RPMI7951 (cell line): ENCODE measurements at regions not wholly inside any gene's neighbourhood (a gene's known extent, or its start where the extent isn't known, plus 50 kb on each side); places are given as distances from the start of the nearest gene placed in this dataset.

Source experiments
- DNase-seq: peaks from one replicate; pipeline ENCODE4 v3.0.0-alpha.2; 2012; ENCODE audit warnings: low read depth

DNA sequence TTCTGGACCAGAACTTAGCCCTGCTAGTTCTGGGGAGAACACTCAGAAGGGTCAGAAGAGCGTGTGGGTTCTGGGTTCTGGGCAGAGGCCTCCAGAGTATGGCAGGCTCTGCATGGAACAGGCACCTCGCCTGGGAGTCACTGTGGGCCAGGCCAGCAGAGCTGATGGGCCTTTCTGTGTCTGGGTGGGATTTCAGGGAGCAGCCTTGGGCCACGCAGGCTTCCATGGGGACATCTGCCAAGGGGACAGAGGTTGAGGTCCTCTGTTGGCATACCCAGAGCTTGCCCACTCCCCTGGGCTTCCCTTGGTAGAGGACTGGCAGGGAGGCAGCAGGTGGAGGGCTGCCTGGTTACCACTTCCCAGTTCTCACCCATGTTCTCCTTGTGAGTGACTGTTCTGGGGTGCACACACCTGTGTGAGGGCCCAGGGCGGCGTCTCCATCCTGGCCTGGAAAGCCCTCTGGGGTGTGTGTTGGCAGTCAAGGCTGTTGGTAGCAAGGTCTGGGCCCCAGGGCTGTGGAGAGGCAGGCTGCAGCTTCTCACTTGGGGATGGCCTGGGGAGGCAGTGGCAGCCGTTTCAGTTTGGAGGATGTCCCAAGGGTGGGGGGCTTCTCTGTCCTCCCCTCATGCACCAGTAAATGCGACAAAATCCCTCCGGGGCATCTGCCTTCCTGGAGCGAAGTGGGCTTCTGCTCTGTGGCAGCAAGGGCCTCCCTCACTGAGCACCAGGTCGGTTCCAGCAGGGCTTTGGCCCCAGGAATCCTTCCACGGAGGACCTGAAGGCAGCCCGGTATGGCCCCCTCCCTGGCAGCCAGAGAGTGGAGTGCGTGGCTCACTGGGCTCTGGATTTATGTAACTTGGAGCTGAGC lies 74.6 kb upstream of the HDAC4 start:
- DNase-seq = no peak

DNA sequence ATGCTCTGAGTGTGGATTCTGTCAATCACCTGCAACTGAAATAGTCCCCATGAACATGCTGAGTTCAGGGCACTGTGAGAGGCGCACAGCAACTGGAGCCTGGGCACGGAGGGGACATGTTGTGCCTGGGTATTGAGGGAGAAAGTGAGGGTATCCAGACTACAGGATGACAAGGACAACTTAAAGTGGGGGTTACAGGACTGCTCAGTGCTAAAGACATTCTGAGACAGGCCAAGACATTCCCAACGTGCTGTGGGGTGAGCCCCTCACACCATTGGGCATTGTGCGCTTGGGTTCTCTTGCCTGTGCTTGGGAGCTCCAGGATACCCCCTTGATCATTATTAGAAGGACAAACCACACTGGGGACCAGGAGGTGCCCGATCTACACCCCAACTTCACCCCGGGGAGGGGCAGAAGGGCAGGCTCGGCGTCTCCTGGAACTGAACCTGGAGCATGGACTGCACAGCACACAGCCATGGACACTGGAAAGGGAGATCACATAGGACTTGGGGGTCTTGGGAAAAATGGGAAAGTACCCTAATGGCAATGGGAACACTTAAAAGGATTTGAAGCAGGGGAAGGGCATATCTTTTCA lies 72.5 kb upstream of the HDAC4 start:
- no peak for DNase-seq

DNA sequence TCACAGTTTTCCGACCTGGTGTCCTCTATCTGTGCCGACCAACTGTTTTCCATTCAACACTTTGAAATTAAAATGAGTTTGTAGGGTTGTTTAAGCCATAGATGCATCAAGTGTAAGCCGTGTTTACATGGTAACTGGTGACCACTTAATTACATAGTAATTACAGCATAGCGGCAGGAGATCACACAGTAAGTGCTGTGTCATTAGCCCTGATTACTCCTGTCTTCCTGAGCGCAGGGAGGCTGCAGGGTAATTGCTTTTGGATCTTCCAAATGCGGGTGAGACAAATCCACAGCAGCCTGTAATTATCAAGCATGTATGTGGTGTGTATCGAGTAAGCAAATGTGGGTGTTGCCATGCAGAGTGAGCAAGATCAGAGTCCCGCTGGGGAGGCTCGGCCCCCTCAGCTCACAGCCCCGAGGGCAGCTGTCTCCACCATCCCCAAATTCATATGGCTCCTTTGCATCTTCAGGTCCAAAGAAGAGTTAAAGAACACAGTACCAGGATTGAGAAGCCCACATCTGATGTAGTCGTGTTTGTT lies 71.5 kb upstream of the HDAC4 start:
- DNase-seq = no peak

DNA sequence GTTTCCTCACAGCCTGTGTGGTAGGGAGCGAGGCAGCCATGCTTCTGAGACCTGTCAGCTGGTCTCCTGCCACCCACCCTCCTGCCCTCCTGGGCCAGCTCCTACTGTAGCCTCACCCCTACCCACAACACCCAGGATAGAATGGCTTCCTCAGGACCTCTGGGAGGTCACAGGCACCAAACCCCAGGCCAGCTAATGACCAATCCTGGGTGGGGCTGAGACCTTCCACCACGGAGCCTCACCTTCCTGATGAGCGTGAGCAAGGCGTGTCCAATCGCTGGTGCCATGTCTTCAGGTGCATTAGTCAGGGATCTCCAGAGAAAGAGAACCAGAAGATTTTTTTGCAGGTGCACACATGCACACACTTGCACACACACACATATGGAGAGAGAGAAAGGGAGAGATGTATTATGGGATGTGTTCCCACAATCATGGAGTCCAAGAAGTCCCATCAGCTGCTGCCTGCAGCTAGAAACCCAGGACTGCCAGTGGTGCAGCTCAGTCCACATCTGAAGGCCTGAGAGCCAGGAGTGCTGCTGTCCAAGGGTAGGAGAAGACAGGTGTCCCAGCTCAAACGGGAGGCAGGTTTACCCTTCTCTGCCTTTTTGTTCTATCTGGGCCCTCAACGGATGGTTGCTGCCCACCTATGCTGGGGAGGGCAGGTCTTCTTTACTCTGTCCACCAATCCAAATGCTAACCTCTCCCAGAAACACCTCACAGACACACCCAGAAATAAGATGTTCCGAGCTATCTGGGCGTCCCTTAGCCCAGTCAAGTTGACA lies 70.4 kb upstream of the HDAC4 start:
- DNase-seq = no peak

DNA sequence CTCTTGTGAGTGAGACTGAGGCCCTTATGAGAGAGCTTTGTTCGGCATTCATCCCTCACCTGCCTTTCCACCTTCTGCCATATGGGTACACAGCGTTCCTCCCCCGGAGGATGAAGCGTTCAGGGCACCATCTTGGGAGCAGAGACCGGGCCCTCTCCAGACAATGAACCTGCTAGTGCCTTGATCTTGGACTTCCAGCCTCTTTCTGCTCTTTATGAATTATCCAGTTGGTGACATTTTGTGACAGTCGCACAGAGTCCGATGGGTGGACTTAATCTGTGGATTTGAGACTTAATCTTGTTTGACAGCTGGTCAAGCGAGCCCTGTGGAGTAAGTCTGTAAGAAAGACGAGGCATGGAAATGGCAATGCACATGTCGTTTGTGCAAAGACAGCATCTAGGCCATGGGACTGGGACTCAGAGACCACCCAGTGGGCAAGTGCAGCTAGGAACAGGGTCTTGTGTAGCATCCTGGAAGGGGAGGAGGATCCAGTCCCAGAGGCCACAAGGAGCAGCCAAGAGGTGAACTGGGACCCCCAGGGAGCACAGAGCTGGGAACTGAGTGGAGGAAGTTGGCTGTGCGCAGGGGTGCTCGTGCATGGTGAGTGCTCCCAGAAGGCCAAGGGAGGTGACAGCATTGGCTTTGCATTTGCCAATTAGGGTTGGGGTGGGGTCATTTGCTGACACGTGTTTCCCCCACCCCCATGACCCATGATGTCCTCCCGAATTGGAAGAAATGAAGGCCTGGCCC lies 69.5 kb upstream of the HDAC4 start:
- DNase-seq = no peak

DNA sequence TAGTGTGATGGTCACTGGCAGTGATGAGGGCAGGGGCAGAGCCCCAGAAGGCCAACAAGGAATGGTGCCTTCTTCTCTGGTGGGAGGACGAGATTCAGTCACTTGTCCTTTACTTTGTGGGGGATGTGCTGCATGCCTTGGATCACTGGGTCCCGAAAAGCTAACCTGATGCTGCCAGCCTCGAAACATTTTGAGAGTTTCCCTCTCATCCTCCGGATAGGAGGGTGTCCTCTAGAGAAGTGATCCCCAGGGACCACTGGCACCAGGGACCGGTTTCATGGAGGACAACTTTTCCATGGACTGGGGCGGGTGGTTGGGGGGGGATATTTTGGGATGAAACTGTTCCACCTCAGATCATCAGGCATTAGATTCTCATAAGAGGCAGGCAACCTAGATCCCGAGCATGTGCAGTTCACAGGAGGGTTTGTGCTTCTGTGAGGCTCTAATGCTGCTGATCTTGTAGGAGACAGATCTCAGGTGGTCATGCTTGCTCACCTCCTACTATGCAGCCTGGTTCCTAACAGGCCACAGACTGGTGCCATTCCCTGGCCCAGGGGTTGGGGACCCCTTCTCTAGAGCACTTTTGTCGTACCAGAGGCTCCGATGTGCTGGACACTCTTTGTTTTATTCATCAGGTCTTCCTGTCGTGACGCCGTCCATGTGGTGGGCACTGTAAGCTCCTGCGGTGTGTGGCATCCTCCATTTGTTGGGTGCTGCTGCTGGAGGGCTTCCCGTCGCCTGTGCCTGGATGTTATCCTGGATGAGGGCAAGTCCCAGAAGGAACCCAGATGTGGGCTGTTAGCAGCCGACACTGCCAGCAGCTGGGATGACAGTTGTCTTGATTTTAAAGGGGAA lies 68.5 kb upstream of the HDAC4 start:
- no peak for DNase-seq

DNA sequence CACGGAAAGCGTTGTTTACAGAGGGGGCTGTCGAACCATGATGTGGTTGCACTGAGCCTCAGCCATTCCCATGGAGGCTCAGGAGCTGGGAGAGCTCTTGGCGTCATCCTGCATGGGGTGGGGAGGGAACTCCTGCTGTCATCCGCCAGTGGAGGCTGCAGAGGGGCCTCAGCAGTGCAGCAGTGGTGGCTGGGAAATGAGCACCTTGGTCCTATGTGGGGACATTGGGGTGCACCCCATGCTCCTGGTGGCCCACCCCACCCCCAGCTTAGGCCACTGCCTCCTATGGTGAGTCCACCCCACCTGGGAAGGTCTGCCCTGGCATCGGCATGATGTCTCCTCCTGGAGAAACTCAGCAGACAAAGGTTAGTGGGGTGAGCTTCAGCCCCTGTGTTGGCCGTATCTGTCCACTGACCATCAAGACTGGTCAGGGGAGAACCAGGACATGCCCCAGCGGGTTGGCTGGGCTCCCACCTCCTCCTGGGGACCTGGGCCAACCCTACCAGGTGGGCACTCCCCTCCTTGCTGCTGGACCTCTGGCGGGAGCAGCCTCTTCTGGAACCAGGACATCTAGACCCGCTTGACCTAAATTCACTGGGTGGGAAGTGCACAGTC lies 67.8 kb upstream of the HDAC4 start:
- no peak for DNase-seq

DNA sequence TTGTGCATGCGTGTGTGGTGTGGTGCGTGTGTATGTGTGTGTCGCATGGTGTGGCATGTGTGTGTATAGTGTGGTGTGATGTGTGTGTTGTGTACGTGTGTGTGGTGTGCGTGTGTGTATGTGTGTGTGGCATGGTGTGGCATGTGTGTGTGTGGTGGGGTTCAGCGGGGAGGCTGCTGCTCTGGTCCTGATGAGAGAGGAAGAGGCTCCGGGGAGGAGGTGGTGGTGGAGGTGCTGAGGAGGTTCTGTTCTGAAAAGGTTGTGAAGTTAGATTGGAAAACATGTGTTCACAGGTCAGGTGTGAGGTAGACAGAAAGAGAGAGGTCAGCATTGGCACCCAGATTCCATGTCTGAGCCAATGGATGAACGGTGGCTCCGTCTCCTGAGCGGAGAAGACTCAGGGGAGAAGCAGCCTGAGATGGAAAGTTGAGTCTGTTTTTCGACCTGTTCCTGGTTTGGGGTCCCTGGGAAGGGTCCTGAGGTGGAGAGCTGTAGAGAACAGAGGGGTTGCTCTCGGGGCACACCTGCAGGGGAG lies 67.2 kb upstream of the HDAC4 start:
- DNase-seq = no peak

DNA sequence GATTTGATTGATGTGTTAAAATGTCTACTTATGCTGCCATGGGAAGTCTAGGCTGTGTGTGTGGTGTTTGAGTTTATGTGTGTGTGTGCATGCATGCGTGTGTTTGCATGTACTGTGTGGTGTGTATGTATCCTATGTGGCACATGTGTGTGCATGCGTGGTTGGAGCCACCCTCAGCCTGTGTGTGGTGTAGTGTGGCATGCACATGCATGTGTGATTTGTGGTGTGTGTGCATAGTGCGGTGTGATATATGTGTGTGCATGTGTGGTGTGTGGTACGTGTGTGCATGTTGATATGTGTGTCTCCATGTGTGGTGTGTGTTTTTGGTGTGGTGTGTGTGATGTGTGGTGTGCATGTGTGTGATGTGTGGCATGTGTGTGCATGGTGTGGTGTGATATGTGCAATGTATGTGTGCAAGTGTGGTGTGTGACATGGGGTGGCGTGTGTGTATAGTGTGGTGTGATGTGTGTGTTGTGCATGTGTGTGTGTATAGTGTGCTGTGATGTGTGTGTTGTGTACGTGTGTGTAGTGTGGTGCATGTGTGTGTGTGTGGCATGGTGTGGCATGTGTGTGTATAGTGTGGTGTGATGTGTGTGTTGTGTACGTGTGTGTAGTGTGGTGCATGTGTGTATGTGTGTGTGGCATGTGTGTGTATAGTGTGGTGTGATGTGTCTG lies 66.6 kb upstream of the HDAC4 start:
- no peak for DNase-seq

DNA sequence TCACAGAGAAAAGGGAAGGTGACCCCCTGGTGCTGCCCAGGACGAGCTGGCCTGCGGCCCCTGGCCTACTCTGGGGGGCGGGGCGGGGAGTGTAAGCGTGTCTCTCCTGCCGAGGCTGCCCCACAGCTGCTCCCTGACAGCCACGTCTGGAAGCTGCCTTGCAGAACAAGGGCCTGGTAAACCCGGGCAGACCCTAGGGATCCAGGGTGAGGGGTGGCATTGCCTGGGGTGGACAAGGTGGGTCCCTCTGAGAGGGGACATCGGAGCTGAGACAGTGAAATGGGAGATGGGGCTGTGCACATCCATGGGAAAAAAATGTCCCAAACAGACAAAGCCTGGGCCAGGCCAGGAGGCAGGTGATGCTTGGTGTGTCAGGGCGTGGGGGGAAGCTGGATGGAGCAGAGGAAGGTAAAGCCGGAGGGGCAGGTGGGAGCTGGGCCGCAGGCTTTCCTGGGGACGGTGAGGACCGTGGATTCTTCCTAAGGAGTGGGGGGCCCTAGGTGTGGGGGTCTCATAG lies 66.0 kb upstream of the HDAC4 start:
- no peak for DNase-seq

DNA sequence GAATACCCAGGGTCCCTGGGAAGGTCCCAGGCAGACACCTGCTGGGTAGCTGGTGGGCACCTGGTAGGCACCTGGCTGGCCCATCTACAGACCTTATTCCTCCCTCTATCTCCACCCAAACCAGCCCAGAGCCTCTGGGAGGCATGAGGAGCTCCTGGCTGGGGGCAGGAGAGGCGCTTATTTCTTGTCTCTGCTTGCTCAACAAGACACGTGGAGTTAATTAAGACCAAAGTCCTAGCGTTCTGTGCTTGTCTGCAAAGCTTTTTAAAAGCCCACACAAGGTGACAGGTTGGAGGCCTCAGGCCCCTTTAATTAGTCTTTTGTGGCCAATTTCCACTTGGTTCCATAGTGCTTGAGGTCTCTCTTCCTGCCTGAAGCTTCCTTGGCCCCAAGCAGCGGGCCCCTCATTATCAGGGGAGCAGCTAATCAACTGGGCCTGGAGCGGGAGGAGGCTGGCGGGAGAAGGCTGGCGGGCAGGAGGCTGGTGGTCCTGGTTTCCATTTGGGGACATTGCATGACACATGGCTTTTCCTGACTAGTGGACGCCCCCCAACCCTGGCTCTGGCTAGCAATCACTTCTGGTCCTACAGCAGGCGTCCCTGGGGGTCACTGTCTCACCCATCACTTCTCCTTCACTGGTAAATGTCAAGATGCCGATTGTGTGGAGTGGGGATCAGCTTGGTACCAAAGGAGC lies 65.4 kb upstream of the HDAC4 start:
- DNase-seq = no peak

DNA sequence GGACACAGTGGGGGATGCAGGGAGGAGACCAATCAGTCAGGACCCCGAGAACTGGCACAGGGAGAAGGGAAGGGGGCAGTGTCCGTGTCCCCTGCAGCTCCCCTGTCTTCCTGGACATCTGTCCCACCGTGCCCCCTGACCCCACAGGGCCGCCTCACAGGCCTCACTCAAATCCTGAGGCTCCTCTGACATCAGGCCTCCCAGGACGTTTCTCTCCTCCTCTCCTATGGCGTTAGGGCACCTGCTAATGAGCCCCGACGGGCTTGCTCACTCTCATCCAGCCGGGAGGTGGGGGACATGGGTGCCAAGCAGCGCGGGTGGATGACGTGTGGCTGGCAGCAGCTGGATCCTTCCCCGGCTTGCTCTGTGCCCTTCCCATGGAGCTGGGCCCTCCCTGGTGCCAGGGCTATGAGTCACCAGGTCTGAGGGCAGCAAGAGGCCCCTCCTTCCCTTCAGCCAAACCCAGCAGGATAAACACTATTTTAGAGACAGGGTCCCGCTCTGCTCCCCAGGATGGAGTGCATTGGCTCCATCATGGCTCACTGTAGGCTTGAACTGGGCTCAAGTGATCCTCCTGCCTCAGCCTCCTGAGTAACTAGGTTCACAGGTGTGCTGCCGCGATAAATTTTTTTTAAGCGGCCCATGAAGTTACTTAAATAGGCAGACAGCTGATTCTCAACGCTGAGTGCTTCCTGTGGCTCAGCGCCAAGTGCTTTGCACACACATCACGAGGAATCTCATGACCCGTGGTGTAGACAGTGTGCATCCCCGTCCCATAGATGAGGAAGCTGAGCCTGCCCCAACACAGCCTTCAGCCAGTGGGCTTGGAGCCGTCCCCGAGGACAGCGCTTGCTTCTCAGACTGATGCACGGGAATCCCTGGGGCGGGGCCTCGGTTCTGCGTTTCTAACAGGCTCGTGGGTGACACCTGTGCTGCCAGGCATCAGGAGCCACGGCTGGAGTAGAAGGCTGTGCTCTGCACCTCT lies 64.5 kb upstream of the HDAC4 start:
- peak; percentile 73 for DNase-seq

DNA sequence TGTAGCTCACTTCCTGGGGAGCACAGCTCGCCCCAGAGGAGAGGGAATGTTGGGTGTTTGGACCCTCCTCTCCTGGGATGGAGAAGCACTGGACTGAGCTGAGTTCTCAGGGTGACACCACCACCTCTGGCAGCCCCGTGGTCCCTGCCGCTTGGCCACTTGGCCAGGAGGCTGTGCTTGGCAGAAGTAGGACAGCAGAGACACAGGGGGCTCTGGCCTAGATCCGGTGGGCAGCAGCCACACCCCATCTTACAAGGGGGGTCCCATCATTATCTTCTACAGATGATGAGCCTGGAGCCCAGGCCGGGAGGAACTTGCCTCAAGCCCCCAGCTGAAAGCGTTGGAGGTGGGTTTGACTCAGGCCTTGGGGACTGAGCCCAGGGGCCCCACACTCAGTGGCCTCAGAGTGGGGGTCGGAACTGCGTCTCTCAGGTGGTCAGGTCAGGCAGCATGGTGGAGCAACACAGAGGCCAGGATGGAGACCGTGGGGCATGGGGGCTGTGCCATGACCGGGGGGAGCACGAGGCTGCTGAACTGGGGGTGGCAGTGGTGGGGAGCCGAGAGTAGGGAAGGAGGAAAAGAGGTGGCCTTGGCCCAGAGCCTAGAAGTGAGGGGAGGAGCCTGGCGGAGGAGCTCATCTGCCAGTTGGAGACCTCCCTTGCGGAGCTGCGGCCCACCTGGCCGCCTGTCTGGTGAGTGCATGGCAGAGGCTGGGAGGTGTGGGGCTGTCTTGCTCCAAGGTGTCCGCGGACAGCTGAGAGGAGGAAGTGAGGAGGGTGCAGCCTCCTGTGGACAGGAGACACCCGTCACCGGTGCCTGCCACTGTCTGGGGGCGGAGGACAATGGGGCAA lies 63.6 kb upstream of the HDAC4 start:
- DNase-seq = no peak

DNA sequence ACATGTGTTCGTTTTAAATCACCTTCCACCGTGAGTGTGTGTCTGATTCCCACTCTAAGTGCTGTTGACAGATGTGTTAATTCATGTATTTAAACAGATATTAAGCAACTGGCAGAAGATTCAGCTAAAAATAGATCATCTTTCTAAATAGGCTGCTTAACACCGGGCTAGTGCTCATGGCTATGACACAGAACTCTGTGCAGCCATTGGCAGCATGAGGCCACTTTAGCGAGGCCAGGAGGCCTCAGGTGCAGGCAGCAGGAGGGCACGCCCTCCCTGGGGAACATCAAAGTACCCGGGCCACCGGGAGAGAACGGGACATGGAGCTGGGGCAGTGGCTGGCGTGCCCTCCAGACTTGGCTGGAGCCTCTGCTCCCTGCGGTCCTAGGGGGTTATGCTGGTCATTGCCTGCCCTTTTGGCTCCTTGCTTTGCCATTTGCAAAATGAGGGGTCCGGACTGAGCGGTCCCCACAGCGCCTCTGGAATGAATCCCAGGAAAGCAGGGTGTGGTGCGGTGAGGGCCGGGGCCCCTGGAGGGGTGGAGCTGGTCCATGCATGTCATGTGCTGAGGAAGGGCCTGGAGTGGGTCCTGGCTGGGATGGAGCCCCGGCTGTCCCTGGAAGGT lies 62.8 kb upstream of the HDAC4 start:
- DNase-seq = no peak

DNA sequence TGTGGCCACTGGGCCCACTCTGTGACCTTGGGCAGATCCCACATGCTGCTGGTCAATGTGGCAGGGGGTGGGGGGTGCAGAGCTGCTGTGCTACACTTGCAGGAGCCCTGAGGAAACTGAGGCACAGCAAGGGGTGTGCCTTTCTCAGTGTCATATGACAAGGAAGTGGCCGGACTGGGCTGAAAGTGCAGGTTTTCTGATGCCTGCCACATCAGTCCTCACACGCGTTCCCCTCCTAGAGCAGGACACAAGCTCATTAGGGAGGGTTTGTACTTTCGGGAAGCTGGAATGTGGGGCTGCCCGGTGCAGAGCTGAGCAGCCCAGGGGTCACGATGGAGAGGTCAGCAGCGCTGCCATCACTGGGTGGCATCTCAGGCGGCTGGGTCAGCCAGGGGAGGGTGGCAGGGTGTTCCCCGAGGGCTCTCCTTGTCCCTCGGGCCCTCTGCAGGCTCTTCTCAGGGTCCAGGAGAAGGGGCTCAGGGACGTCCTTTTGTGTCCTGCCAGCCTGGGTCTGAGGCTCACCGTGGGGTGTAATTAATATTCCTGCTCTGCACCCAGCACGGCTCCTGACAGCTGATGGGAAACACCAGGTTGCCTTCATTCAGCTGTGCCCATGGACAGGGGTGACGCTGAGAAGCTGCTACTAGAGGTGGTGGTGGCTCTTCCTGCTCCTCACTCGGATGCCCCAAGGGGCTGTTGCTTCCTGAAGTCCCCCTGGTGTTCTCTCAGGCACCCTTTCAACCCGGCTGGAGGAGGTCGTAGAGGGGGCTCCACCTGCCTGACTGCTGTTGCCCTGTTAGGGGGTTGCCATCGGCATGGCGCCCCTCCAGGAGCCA lies 62.1 kb upstream of the HDAC4 start:
- no peak for DNase-seq
